IPS DF 6.9 (cell line): ENCODE measurements at regions not wholly inside any gene's neighbourhood (a gene's known extent, or its start where the extent isn't known, plus 50 kb on each side); places are given as distances from the start of the nearest gene placed in this dataset.

Experiments
- DNase-seq: peaks from one replicate; pipeline ENCODE4 v3.0.0-alpha.2; 2013; ENCODE audit warnings: low read depth, low spot score
- H3K27ac ChIP-seq: one replicate; pipeline ENCODE4 v1.5.1; 2013; ENCODE audit warnings: low read length, control low read depth
- H3K27me3 ChIP-seq: 2 replicates; pipeline ENCODE4 v1.6.1; 2013; ENCODE audit warnings: mild to moderate bottlenecking, low read length; ENCODE audit not compliant: control insufficient read depth, insufficient read depth
- H3K36me3 ChIP-seq: 2 replicates; pipeline ENCODE4 v1.6.1; 2013; ENCODE audit warnings: low read length; ENCODE audit not compliant: control insufficient read depth, insufficient read depth
- H3K4me1 ChIP-seq: 2 replicates; pipeline ENCODE4 v1.6.1; 2013; ENCODE audit warnings: low read length; ENCODE audit not compliant: control insufficient read depth, insufficient read depth
- H3K4me3 ChIP-seq: 2 replicates; pipeline ENCODE4 v1.5.1; 2013; ENCODE audit warnings: mild to moderate bottlenecking, low read length
- H3K9me3 ChIP-seq: 2 replicates; pipeline ENCODE4 v1.6.1; 2013; ENCODE audit warnings: low read length, inconsistent platforms; ENCODE audit not compliant: control insufficient read depth, insufficient read depth
- WGBS: extraction: QIAGEN DNeasy Blood & Tissue Kit; methylation state at CpG from one replicate; pipeline ENCODE4 v1.1.7; 2013; ENCODE audit warnings: mixed read lengths, missing lambda C conversion rate; ENCODE audit not compliant: insufficient read length, insufficient coverage; 5-methylcytosine and 5-hydroxymethylcytosine counted together

GRCh38 chr20:9949563-9949962 is 85.2 kb upstream of the ANKEF1 start:
- no peaks in the 10 kb centered on the region for H3K27me3 ChIP-seq
- WGBS = no CpG with 5 or more reads among the region's 1 CpG
- no peak overlapping the region for H3K4me3 ChIP-seq
- no peak for DNase-seq
- H3K27ac ChIP-seq = no peak overlapping the region
- H3K9me3 ChIP-seq = no peaks in the 10 kb centered on the region
- H3K4me1 ChIP-seq = no peaks in the 10 kb centered on the region
- no peaks in the 10 kb centered on the region for H3K36me3 ChIP-seq

GRCh38 chr20:9945408-9945807 is 89.4 kb upstream of the ANKEF1 start:
- Histone ChIP-seq H3K4me3 (no peak overlapping the region), H3K27me3 (no peaks in the 10 kb centered on the region), H3K27ac (no peak overlapping the region), H3K9me3 (no peaks in the 10 kb centered on the region), H3K36me3 (no peaks in the 10 kb centered on the region), H3K4me1 (no peaks in the 10 kb centered on the region)
- DNase-seq = no peak
- WGBS = no CpG with 5 or more reads among the region's 1 CpG

GRCh38 chr20:9942736-9943135 is 92.1 kb upstream of the ANKEF1 start:
- no peak overlapping the region for H3K4me3 ChIP-seq
- DNase-seq = no peak
- no peaks in the 10 kb centered on the region for H3K9me3 ChIP-seq
- H3K4me1 ChIP-seq = no peaks in the 10 kb centered on the region
- no CpG with 5 or more reads among the region's 4 CpGs for WGBS
- no peaks in the 10 kb centered on the region for H3K27me3 ChIP-seq
- no peaks in the 10 kb centered on the region for H3K36me3 ChIP-seq
- no peak overlapping the region for H3K27ac ChIP-seq

- H3K4me1 ChIP-seq = no peaks in the 10 kb centered on the region
- WGBS = no CpG with 5 or more reads among the region's 2 CpGs
- H3K27ac ChIP-seq = no peak overlapping the region
- no peaks in the 10 kb centered on the region for H3K36me3 ChIP-seq
- no peaks in the 10 kb centered on the region for H3K27me3 ChIP-seq
- no peaks in the 10 kb centered on the region for H3K9me3 ChIP-seq
- H3K4me3 ChIP-seq = no peak overlapping the region
- DNase-seq = no peak
Measured at GRCh38 chr20:9940329-9940728, 94.5 kb upstream of the ANKEF1 start.

GRCh38 chr20:9939231-9939630 is 95.6 kb upstream of the ANKEF1 start:
- WGBS = no CpG with 5 or more reads among the region's 2 CpGs
- no peaks in the 10 kb centered on the region for H3K9me3 ChIP-seq
- no peaks in the 10 kb centered on the region for H3K27me3 ChIP-seq
- H3K4me1 ChIP-seq = no peaks in the 10 kb centered on the region
- DNase-seq = no peak
- no peaks in the 10 kb centered on the region for H3K36me3 ChIP-seq
- H3K27ac ChIP-seq = no peak overlapping the region
- H3K4me3 ChIP-seq = no peak overlapping the region

DNA sequence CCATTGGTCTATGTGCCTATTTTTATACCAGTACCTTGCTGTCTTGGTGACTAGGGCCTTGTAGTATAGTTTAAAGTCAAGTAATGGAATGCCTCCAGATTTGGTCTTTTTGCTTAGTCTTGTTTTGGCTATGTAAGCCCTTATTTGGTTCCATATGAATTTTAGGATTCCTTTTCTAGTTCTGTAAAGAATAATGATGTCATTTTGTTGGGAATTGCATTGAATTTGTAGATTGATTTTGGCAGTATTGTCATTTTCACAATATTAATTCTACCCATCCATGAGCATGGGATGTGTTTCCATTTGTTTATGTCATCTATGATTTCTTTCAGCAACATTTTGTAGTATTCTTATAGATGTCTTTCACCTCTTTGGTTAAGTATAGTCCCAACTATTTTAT is 96.4 kb upstream of the PAK5 start:
- no peak overlapping the region for H3K27ac ChIP-seq
- H3K9me3 ChIP-seq = no peaks in the 10 kb centered on the region
- no peak for DNase-seq
- no peaks in the 10 kb centered on the region for H3K27me3 ChIP-seq
- H3K4me1 ChIP-seq = no peaks in the 10 kb centered on the region
- H3K4me3 ChIP-seq = no peak overlapping the region
- H3K36me3 ChIP-seq = no peaks in the 10 kb centered on the region

DNA sequence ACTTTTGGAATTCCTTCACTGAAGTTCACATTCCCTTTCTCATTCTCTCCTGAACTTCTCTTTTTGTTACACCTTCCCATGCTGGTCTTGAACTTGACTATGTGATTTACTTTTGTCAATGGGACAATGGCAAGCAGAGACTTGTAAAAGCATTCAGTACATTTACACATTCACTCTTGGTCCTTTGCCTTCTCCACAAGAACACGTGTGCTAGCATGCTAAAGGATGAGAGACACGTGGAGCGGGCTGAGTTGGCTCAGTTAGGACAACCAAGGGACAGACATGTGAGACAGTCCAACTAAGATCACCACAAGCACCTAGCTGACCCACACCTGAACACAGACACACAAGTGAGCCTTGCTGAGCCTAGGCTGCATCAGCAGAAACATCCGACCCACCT is 91.3 kb upstream of the PAK5 start:
- H3K27me3 ChIP-seq = no peaks in the 10 kb centered on the region
- no CpG with 5 or more reads among the region's 4 CpGs for WGBS

DNA sequence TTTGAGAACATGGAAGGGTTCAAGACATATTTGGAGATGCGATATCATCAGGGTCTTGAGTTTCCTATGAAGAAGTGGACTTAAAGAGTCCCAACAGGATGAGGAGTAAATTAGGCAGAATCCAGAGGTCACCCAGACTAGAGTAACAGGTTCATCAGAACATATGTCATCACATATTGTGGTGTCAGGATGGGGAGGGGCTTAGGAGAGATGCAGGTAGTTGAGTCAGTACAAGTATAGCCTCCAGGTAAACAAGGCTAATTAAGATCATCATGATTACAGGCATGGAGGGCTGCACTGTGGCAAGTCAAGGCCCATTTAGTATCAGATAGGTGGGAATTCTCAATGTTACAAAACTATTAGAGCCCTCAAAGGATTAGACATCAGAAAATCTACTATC is 90.1 kb upstream of the PAK5 start:
- no CpG with 5 or more reads among the region's 1 CpG for WGBS

More for the DNA sequence above, 91.3 kb upstream of the PAK5 start:
- no peak overlapping the region for H3K4me3 ChIP-seq
- no peaks in the 10 kb centered on the region for H3K4me1 ChIP-seq
- DNase-seq = no peak
- no peak overlapping the region for H3K27ac ChIP-seq
- H3K36me3 ChIP-seq = no peaks in the 10 kb centered on the region
- H3K9me3 ChIP-seq = no peaks in the 10 kb centered on the region

DNA sequence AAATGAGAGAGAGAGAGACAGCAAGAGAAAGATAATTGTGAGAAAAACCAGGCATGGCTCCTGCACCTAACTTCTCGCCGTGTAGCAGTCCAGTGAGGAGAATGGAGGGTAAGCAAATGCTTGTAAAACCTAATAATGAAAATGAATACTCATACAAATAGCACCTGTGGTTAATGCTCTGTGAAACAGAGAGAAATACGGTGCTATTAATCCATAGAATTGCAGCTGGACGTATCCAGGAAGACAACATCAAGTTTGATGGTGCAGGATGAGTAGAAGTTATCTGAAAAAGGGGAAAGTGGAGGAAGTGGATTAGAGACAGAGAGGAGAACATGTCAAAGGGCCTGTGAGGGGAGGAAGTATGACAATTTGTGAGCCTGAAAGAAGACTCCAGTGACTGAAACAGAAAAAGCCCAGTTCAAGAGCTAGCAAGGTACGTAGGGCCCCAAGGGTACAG is 89.4 kb upstream of the PAK5 start:
- no peaks in the 10 kb centered on the region for H3K36me3 ChIP-seq
- H3K4me1 ChIP-seq = no peaks in the 10 kb centered on the region
- no peaks in the 10 kb centered on the region for H3K27me3 ChIP-seq
- H3K4me3 ChIP-seq = no peak overlapping the region
- no peak overlapping the region for H3K27ac ChIP-seq
- no peak for DNase-seq
- WGBS = no CpG with 5 or more reads among the region's 5 CpGs
- no peaks in the 10 kb centered on the region for H3K9me3 ChIP-seq

More for the DNA sequence above, 90.1 kb upstream of the PAK5 start:
- no peak for DNase-seq
- H3K36me3 ChIP-seq = no peaks in the 10 kb centered on the region
- H3K9me3 ChIP-seq = no peaks in the 10 kb centered on the region
- no peaks in the 10 kb centered on the region for H3K4me1 ChIP-seq
- H3K27ac ChIP-seq = no peak overlapping the region
- H3K4me3 ChIP-seq = no peak overlapping the region
- no peaks in the 10 kb centered on the region for H3K27me3 ChIP-seq

GRCh38 chr20:9927224-9927623 is 88.3 kb upstream of the PAK5 start:
- DNase-seq = no peak
- no peak overlapping the region for H3K27ac ChIP-seq
- H3K36me3 ChIP-seq = no peaks in the 10 kb centered on the region
- no peaks in the 10 kb centered on the region for H3K9me3 ChIP-seq
- H3K4me1 ChIP-seq = no peaks in the 10 kb centered on the region
- no CpG with 5 or more reads among the region's 1 CpG for WGBS
- no peaks in the 10 kb centered on the region for H3K27me3 ChIP-seq
- no peak overlapping the region for H3K4me3 ChIP-seq

GRCh38 chr20:9926476-9926875 is 87.6 kb upstream of the PAK5 start:
- no peak for DNase-seq
- Histone ChIP-seq H3K36me3 (no peaks in the 10 kb centered on the region), H3K4me3 (no peak overlapping the region), H3K9me3 (no peaks in the 10 kb centered on the region), H3K27ac (no peak overlapping the region), H3K27me3 (no peaks in the 10 kb centered on the region), H3K4me1 (no peaks in the 10 kb centered on the region)
